ENCODE measurements at regions not wholly inside any gene's neighbourhood (a gene's known extent, or its start where the extent isn't known, plus 50 kb on each side); places are given as distances from the start of the nearest gene placed in this dataset.

DNA sequence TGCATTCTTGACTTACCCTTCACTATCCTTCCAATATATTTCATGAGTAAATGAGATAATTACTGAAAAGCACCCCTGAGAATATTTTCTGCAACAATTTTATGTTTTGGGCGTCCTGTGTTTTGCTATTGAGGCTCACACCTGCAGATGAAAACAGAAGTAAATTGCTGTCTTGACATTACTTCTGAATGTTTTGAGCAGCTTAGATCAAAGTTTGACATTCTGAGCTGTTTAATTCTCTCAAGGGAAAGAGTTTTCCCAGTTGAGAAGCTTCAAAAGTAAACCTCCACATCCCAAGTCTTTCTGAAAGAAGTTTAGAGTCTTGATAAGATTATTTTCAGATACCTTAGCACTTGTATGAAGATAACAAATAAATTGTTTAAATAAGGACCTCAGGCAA, 1667.2 kb upstream of the SLC10A2 start:
- H3K4me1 ChIP-seq (ENCODE audit: low read depth), result no peaks in the 10 kb centered on the region
- no peak for TF ChIP-seq CTCF (IDR thresholded peaks at IDR 0.05; ENCODE audit: low read depth, low read length)

DNA sequence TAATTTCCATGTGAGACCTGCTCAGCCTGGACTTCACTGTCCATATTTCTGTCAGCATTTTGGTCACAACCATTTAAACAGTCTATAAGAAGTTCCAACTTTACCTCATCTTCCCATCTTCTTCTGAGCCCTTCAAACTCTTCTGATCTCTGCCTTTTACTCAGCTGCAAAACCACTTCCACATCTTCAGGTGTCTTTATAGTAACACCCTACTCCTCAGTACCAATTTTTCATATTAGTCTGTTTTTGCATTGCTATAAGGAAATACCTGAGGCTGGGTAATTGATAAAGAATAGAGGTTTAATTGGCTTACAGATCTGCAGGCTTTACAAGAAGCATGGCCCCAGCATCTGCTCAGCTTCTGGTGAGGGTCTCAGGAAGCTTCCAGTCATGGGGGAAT, 1648.9 kb upstream of the SLC10A2 start:
- no peak overlapping the region for H3K27ac ChIP-seq
- no peaks in the 10 kb centered on the region for H3K36me3 ChIP-seq
- no peaks in the 10 kb centered on the region for H3K9me3 ChIP-seq (ENCODE audit: low read depth)
- no peaks in the 10 kb centered on the region for H3K27me3 ChIP-seq
- H3K4me1 ChIP-seq (ENCODE audit: low read depth), result no peaks in the 10 kb centered on the region
- no peak for TF ChIP-seq CTCF (IDR thresholded peaks at IDR 0.05; ENCODE audit: low read depth, low read length)
- DNase-seq (ENCODE audit: low read depth in 1 of 2, low spot score in 1 of 2), result no peak
- no peak overlapping the region for H3K4me3 ChIP-seq

More for the DNA sequence above, 1667.2 kb upstream of the SLC10A2 start:
- Histone ChIP-seq H3K36me3 (no peaks in the 10 kb centered on the region), H3K27ac (no peak overlapping the region), H3K27me3 (no peaks in the 10 kb centered on the region), H3K4me3 (no peak overlapping the region), H3K9me3 (ENCODE audit: low read depth) (no peaks in the 10 kb centered on the region)
- no peak for DNase-seq (ENCODE audit: low read depth in 1 of 2, low spot score in 1 of 2)

GRCh38 chr13:104705031-104705750, 1639.0 kb upstream of the SLC10A2 start:
- no peaks in the 10 kb centered on the region for H3K4me1 ChIP-seq (ENCODE audit: low read depth)
- no peaks in the 10 kb centered on the region for H3K9me3 ChIP-seq (ENCODE audit: low read depth)
- TF ChIP-seq CTCF (IDR thresholded peaks at IDR 0.05; ENCODE audit: low read depth, low read length), result no peak
- no peak for DNase-seq (ENCODE audit: low read depth in 1 of 2, low spot score in 1 of 2)
- H3K27me3 ChIP-seq, result no peaks in the 10 kb centered on the region
- H3K27ac ChIP-seq, result no peak overlapping the region
- H3K4me3 ChIP-seq, result no peak overlapping the region
- H3K36me3 ChIP-seq, result no peaks in the 10 kb centered on the region

DNA sequence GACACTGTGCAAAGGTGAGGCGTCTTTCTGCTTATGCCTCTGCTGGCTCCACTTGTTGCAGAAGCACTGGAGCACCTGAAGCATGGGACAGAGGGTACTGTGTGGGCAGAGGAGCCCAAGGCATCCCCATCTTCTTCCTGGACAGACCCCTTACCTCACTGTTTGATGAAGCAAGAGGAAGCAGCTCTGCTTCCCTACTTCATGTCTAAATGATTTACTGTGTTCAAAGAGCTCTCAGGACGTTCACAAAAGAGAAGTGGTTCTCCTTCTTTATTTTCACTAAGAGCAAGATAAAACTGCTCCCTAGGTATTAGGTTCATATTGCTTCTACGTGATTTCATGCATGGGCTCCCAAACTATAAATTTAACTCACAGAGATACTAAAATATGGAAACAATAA, 1635.4 kb upstream of the SLC10A2 start:
- H3K4me1 ChIP-seq (ENCODE audit: low read depth), result no peaks in the 10 kb centered on the region
- H3K27ac ChIP-seq, result no peak overlapping the region
- no peaks in the 10 kb centered on the region for H3K27me3 ChIP-seq
- H3K9me3 ChIP-seq (ENCODE audit: low read depth), result no peaks in the 10 kb centered on the region
- TF ChIP-seq CTCF (IDR thresholded peaks at IDR 0.05; ENCODE audit: low read depth, low read length), result no peak
- H3K36me3 ChIP-seq, result no peaks in the 10 kb centered on the region
- H3K4me3 ChIP-seq, result no peak overlapping the region
- DNase-seq (ENCODE audit: low read depth in 1 of 2, low spot score in 1 of 2), result no peak

GRCh38 chr13:104694397-104694796, 1628.2 kb upstream of the SLC10A2 start:
- TF ChIP-seq CTCF (IDR thresholded peaks at IDR 0.05; ENCODE audit: low read depth, low read length), result no peak
- no peak for DNase-seq (ENCODE audit: low read depth in 1 of 2, low spot score in 1 of 2)
- no peaks in the 10 kb centered on the region for H3K9me3 ChIP-seq (ENCODE audit: low read depth)
- H3K36me3 ChIP-seq, result no peaks in the 10 kb centered on the region
- H3K4me1 ChIP-seq (ENCODE audit: low read depth), result no peaks in the 10 kb centered on the region
- H3K27me3 ChIP-seq, result no peaks in the 10 kb centered on the region
- no peak overlapping the region for H3K4me3 ChIP-seq
- H3K27ac ChIP-seq, result no peak overlapping the region

Data from cardiac muscle cell (in vitro differentiated cells and primary cell).